ENCODE measurements at regions not wholly inside any gene's neighbourhood (a gene's known extent, or its start where the extent isn't known, plus 50 kb on each side); places are given as distances from the start of the nearest gene placed in this dataset.

DNA sequence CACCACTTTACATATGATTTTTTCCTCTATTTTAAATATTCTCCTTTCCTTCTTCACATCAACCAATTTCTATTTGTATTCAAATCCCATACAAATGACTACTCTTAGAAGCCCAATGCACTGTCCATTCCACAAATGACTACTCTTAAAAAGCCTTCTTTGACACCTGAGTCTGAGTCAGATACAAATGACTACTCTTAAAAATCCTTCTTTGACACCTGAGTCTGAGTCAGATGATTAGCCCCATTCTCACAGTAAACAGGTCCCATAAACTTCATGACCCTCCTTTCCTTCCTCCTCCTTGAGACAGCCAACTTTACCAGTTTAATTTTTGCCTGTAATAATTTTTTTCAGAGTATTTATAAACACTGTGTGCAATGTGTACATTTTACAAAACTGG, 231.3 kb upstream of the USP25 start:
- no peak overlapping the region for H3K4me3 ChIP-seq
- H3K27ac ChIP-seq = no peak overlapping the region
- no peaks in the 10 kb centered on the region for H3K27me3 ChIP-seq
- TF ChIP-seq POLR2A (IDR thresholded peaks at IDR 0.05) (no peak), CTCF (IDR thresholded peaks at IDR 0.05) (no peak), POLR2AphosphoS5 (IDR thresholded peaks at IDR 0.05) (no peak), EP300 (IDR thresholded peaks at IDR 0.05) (no peak)
- no peaks in the 10 kb centered on the region for H3K36me3 ChIP-seq
- no peaks in the 10 kb centered on the region for H3K4me1 ChIP-seq
- no peaks in the 10 kb centered on the region for H3K9me3 ChIP-seq
- no peak for ATAC-seq

DNA sequence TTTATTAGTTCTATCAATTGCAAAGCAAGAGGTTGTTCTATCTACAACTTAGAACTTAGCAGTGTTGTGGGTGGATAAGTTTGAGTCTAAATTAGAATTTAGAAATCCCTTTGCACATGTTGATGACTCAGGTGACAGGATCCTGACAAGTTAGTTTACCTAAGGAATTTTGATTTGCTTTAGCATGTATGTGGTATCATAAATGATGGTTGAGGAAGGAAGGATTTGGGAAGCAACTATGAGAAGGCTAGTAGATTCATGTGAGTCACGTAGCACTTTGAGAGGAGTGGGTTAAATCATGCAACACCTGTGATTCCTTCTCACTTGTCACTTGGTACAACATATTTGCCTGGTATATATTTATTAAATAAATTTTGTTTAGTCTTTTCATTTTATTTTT, 223.7 kb upstream of the USP25 start:
- TF ChIP-seq CTCF (IDR thresholded peaks at IDR 0.05) = no peak
- TF ChIP-seq EP300 (IDR thresholded peaks at IDR 0.05) = no peak
- TF ChIP-seq POLR2A (IDR thresholded peaks at IDR 0.05) = no peak
- TF ChIP-seq POLR2AphosphoS5 (IDR thresholded peaks at IDR 0.05) = no peak
- WGBS, 2 donors (ENCODE audit: low coverage in 1 of 2) = 81 to 85% methylated on average over 1 of the region's 1 CpG
- H3K27me3 ChIP-seq = no peaks in the 10 kb centered on the region

GRCh38 chr21:15508554-15508953, 221.2 kb upstream of the USP25 start:
- H3K4me1 ChIP-seq = no peaks in the 10 kb centered on the region
- no peaks in the 10 kb centered on the region for H3K36me3 ChIP-seq
- TF ChIP-seq POLR2A (IDR thresholded peaks at IDR 0.05) = no peak
- TF ChIP-seq CTCF (IDR thresholded peaks at IDR 0.05) = no peak
- no peak overlapping the region for H3K27ac ChIP-seq
- no peaks in the 10 kb centered on the region for H3K27me3 ChIP-seq
- no peaks in the 10 kb centered on the region for H3K9me3 ChIP-seq
- H3K4me3 ChIP-seq = no peak overlapping the region
- ATAC-seq = no peak
- WGBS, 2 donors (ENCODE audit: low coverage in 1 of 2) = 36 to 59% methylated on average over 3 of the region's 3 CpGs

More for the DNA sequence above, 223.7 kb upstream of the USP25 start:
- Histone ChIP-seq H3K36me3 (no peaks in the 10 kb centered on the region), H3K4me1 (no peaks in the 10 kb centered on the region), H3K27ac (no peak overlapping the region), H3K4me3 (no peak overlapping the region), H3K9me3 (no peaks in the 10 kb centered on the region)
- ATAC-seq = no peak

DNA sequence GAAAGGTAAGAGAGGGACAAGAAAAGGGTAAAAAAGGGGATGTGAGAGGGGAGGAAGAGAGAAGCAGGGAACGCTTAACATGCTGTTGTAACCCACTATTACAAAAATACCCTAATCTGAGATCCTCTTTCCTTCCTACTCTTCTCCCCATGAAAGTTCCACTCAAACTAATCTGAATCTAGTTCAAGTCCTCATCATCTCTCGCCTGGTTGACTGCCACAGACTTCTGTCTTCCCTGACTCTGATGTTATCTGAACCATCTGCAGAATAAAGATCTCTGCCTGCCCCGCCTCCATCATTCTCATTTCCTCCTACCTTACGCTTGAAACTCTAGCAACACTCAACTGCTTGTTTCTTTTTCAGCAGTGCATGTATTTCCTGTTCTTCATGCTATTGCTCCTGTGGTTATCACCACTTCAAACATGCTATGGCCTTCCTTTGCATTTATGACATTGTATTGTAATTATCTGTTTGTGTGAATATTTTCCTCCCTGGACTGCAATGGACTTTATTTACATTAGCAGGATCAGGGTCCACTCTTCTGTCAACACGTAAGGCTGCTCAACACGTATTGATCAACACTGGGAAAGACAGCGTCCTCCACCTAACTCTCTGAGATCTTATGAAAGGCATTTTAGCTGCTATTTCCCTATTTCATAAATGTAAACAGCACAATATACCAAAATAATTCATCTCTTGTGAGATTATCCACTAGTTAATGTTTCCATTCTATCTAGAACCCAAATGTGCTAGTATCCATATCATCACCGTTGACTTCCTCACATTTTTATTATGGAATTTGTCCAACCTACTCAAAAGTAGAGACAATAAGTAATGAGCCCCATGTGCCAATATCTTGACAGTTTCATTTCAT, 215.5 kb upstream of the USP25 start:
- TF ChIP-seq POLR2A (IDR thresholded peaks at IDR 0.05) = no peak
- TF ChIP-seq EP300 (IDR thresholded peaks at IDR 0.05) = no peak
- Histone ChIP-seq H3K4me1 (no peaks in the 10 kb centered on the region), H3K9me3 (no peaks in the 10 kb centered on the region), H3K36me3 (no peaks in the 10 kb centered on the region), H3K4me3 (no peak overlapping the region), H3K27ac (no peak overlapping the region), H3K27me3 (no peaks in the 10 kb centered on the region)
- WGBS, 2 donors (ENCODE audit: low coverage in 1 of 2) = 79% methylated on average over 7 to 8 of the region's 8 CpGs
- no peak for ATAC-seq

DNA sequence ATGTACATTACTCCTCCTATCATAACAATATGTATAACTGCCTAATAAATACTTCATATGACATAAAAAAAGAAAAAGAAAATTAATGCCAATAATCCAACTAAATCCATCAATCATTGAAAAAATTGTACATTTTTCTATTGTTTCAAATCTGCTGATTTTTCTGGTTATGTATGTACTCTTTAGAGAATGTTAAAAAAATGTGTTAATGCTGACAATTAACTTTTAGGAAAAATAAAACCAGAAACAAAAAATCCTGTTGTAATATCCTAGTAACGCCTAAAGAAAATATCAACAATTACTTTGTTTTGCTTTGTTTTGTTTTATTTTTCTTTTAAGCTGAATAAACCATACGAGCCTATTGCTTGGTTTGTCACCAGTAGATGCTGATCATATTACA, 213.9 kb upstream of the USP25 start:
- no peak for TF ChIP-seq EP300 (IDR thresholded peaks at IDR 0.05)
- no peak for TF ChIP-seq POLR2AphosphoS5 (IDR thresholded peaks at IDR 0.05)
- TF ChIP-seq POLR2A (IDR thresholded peaks at IDR 0.05) = no peak
- TF ChIP-seq CTCF (IDR thresholded peaks at IDR 0.05) = no peak
- Histone ChIP-seq H3K4me3 (no peak overlapping the region), H3K27me3 (no peaks in the 10 kb centered on the region), H3K27ac (no peak overlapping the region), H3K4me1 (no peaks in the 10 kb centered on the region), H3K9me3 (no peaks in the 10 kb centered on the region), H3K36me3 (no peaks in the 10 kb centered on the region)
- no peak for ATAC-seq
- 43 to 69% methylated on average over 2 of the region's 2 CpGs for WGBS, 2 donors (ENCODE audit: low coverage in 1 of 2)
